NCI-H524 treated with DMSO at 0.1 percent for 48 hours (cell line): ENCODE measurements at regions not wholly inside any gene's neighbourhood (a gene's known extent, or its start where the extent isn't known, plus 50 kb on each side); places are given as distances from the start of the nearest gene placed in this dataset.
"Not testable (repeated sequence)": the region's sequence is repeated elsewhere in the genome, so short reads cannot be mapped to it uniquely, and the experiment has no call there.

Source experiments
- DNase-seq: peaks from one replicate; lab custom pipeline; 2025; lab: John Stamatoyannopoulos, UW

- no peak for DNase-seq
These were observed 95.4 kb upstream of the GALNT18 start for GRCh38 chr11:11717064-11717725.

GRCh38 chr11:11715075-11715474 lies 93.3 kb upstream of the GALNT18 start:
- not testable (repeated sequence) for DNase-seq

- DNase-seq = peak; percentile 53
These were observed 88.8 kb upstream of the GALNT18 start for GRCh38 chr11:11710556-11710955.

GRCh38 chr11:11709447-11710239 lies 87.8 kb upstream of the GALNT18 start:
- DNase-seq = no peak

- no peak for DNase-seq
These were observed 86.5 kb upstream of the GALNT18 start for GRCh38 chr11:11708256-11708655.

- DNase-seq = no peak
These were observed 84.2 kb upstream of the GALNT18 start for GRCh38 chr11:11706028-11706427.

- no peak for DNase-seq
These were observed 82.1 kb upstream of the GALNT18 start for GRCh38 chr11:11703885-11704284.

GRCh38 chr11:11701070-11701469 lies 79.3 kb upstream of the GALNT18 start:
- no peak for DNase-seq

- no peak for DNase-seq
These were observed 76.0 kb upstream of the GALNT18 start for GRCh38 chr11:11697796-11698195.

- DNase-seq = no peak
These were observed 69.7 kb upstream of the GALNT18 start for GRCh38 chr11:11691296-11692151.

- no peak for DNase-seq
These were observed 59.7 kb upstream of the GALNT18 start for GRCh38 chr11:11681536-11681935.

- no peak for DNase-seq
These were observed 56.0 kb upstream of the GALNT18 start for GRCh38 chr11:11677672-11678356.

- no peak for DNase-seq
These were observed 53.9 kb upstream of the GALNT18 start for GRCh38 chr11:11675671-11676181.

- no peak for DNase-seq
These were observed 51.0 kb upstream of the GALNT18 start for GRCh38 chr11:11672789-11673188.

- no peak for DNase-seq
These were observed 50.3 kb upstream of the GALNT18 start for GRCh38 chr11:11672101-11672500.
